Activated CD4-positive, alpha-beta memory T cell treated with anti-CD3 and anti-CD28 coated beads, Interleukin-2, amount 10 ng/mL, durations not matched to agents 7 days and 5 days (primary cell): ENCODE measurements at regions not wholly inside any gene's neighbourhood (a gene's known extent, or its start where the extent isn't known, plus 50 kb on each side); places are given as distances from the start of the nearest gene placed in this dataset.

Experiments
- CTCF ChIA-PET: fragments of 350-600 bp; sonication (Branson Sonifier 250); formaldehyde crosslinking; loops from one replicate; lab custom pipeline; 2021; ENCODE audit warnings: antibody characterized with exemption, inconsistent platforms; lab: Charles Lee
- POLR2A ChIA-PET: fragments of 350-600 bp; sonication (Branson Sonifier 250); formaldehyde crosslinking; loops from one replicate; lab custom pipeline; 2021; ENCODE audit warnings: antibody characterized with exemption; lab: Charles Lee
- DNase-seq: peaks from one replicate; pipeline ENCODE4 v3.0.0-alpha.2; 2020
- H3K27ac Mint-ChIP-seq: one replicate; pipeline ENCODE4 v1.8.0; 2021; ENCODE audit warnings: mild to moderate bottlenecking, mixed read lengths
- H3K27me3 Mint-ChIP-seq: one replicate; pipeline ENCODE4 v1.8.0; 2021; ENCODE audit warnings: mixed read lengths
- H3K36me3 Mint-ChIP-seq: one replicate; pipeline ENCODE4 v1.8.0; 2021; ENCODE audit warnings: low read depth, mixed read lengths
- H3K4me1 Mint-ChIP-seq: one replicate; pipeline ENCODE4 v1.8.0; 2021; ENCODE audit warnings: mixed read lengths
- H3K4me3 Mint-ChIP-seq: one replicate; pipeline ENCODE4 v1.8.0; 2021; ENCODE audit warnings: mild to moderate bottlenecking, mixed read lengths
- H3K9me3 Mint-ChIP-seq: one replicate; pipeline ENCODE4 v1.8.0; 2021; ENCODE audit warnings: mixed read lengths

GRCh38 chr6:126907996-126908395 is 210.5 kb upstream of the RSPO3 start:
- DNase-seq, result no peak
- ChIA-PET CTCF (no interaction called here), POLR2A (no interaction called here)
- H3K9me3 Mint-ChIP-seq, result no peaks in the 10 kb centered on the region
- H3K27me3 Mint-ChIP-seq, result no peaks in the 10 kb centered on the region
- H3K4me1 Mint-ChIP-seq, result no peaks in the 10 kb centered on the region
- H3K36me3 Mint-ChIP-seq, result no peaks in the 10 kb centered on the region
- no peak overlapping the region for H3K27ac Mint-ChIP-seq
- H3K4me3 Mint-ChIP-seq, result no peak overlapping the region

- Mint-ChIP-seq H3K4me3 (no peak overlapping the region), H3K27me3 (no peaks in the 10 kb centered on the region), H3K36me3 (no peaks in the 10 kb centered on the region), H3K4me1 (no peaks in the 10 kb centered on the region), H3K27ac (no peak overlapping the region), H3K9me3 (no peaks in the 10 kb centered on the region)
- CTCF ChIA-PET, result no interaction called here
- POLR2A ChIA-PET, result no interaction called here
- no peak for DNase-seq
These were observed 209.0 kb upstream of the RSPO3 start for GRCh38 chr6:126909493-126909892.

GRCh38 chr6:126913651-126914050 is 204.8 kb upstream of the RSPO3 start:
- POLR2A ChIA-PET, result no interaction called here
- no peaks in the 10 kb centered on the region for H3K4me1 Mint-ChIP-seq
- no peaks in the 10 kb centered on the region for H3K36me3 Mint-ChIP-seq
- H3K27ac Mint-ChIP-seq, result no peak overlapping the region
- no peak overlapping the region for H3K4me3 Mint-ChIP-seq
- CTCF ChIA-PET, result no interaction called here
- H3K9me3 Mint-ChIP-seq, result no peaks in the 10 kb centered on the region
- no peak for DNase-seq
- H3K27me3 Mint-ChIP-seq, result no peaks in the 10 kb centered on the region

GRCh38 chr6:126914172-126914571 is 204.3 kb upstream of the RSPO3 start:
- no peak for DNase-seq
- CTCF ChIA-PET, result no interaction called here
- H3K9me3 Mint-ChIP-seq, result no peaks in the 10 kb centered on the region

DNA sequence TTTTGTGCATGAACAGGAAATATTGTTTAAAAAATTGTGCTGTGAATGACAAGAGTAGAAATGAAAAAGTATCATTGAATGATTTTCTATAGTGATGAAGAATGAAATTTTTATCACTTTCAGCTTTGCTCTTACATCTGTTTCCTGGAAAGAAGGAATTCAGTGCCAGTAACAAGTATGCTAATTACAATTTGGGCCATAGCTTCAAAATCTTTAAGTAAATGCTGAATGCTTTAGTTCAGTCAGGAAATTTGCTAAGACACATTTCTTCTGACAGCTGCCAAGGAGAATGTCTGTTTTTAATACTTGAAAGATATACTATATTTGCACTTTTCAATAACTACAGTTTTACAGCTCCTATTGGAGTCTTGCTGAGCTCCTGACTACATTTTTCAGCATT is 203.7 kb upstream of the RSPO3 start:
- Mint-ChIP-seq H3K27ac (no peak overlapping the region), H3K4me1 (no peaks in the 10 kb centered on the region), H3K9me3 (no peaks in the 10 kb centered on the region), H3K36me3 (no peaks in the 10 kb centered on the region), H3K4me3 (no peak overlapping the region), H3K27me3 (no peaks in the 10 kb centered on the region)
- POLR2A ChIA-PET, result no interaction called here
- no peak for DNase-seq
- CTCF ChIA-PET, result no interaction called here

More at GRCh38 chr6:126914172-126914571, 204.3 kb upstream of the RSPO3 start:
- Mint-ChIP-seq H3K36me3 (no peaks in the 10 kb centered on the region), H3K27ac (no peak overlapping the region), H3K4me1 (no peaks in the 10 kb centered on the region), H3K4me3 (no peak overlapping the region), H3K27me3 (no peaks in the 10 kb centered on the region)
- POLR2A ChIA-PET, result no interaction called here

GRCh38 chr6:126919947-126920346 is 198.5 kb upstream of the RSPO3 start:
- no peaks in the 10 kb centered on the region for H3K27me3 Mint-ChIP-seq
- CTCF ChIA-PET, result no interaction called here
- no peak overlapping the region for H3K4me3 Mint-ChIP-seq
- no peaks in the 10 kb centered on the region for H3K4me1 Mint-ChIP-seq
- POLR2A ChIA-PET, result no interaction called here
- H3K36me3 Mint-ChIP-seq, result no peaks in the 10 kb centered on the region
- no peaks in the 10 kb centered on the region for H3K9me3 Mint-ChIP-seq
- no peak overlapping the region for H3K27ac Mint-ChIP-seq
- no peak for DNase-seq

- Mint-ChIP-seq H3K4me3 (no peak overlapping the region), H3K36me3 (no peaks in the 10 kb centered on the region), H3K27me3 (no peaks in the 10 kb centered on the region), H3K9me3 (no peaks in the 10 kb centered on the region), H3K4me1 (no peaks in the 10 kb centered on the region), H3K27ac (no peak overlapping the region)
- DNase-seq, result no peak
- ChIA-PET POLR2A (no interaction called here), CTCF (no interaction called here)
These were observed 194.7 kb upstream of the RSPO3 start for GRCh38 chr6:126923807-126924206.

- no peaks in the 10 kb centered on the region for H3K27me3 Mint-ChIP-seq
- no peaks in the 10 kb centered on the region for H3K4me1 Mint-ChIP-seq
- no peaks in the 10 kb centered on the region for H3K9me3 Mint-ChIP-seq
- ChIA-PET CTCF (no interaction called here), POLR2A (no interaction called here)
- H3K27ac Mint-ChIP-seq, result no peak overlapping the region
- no peak for DNase-seq
- no peak overlapping the region for H3K4me3 Mint-ChIP-seq
- H3K36me3 Mint-ChIP-seq, result no peaks in the 10 kb centered on the region
These were observed 191.5 kb upstream of the RSPO3 start for GRCh38 chr6:126926926-126927325.

DNA sequence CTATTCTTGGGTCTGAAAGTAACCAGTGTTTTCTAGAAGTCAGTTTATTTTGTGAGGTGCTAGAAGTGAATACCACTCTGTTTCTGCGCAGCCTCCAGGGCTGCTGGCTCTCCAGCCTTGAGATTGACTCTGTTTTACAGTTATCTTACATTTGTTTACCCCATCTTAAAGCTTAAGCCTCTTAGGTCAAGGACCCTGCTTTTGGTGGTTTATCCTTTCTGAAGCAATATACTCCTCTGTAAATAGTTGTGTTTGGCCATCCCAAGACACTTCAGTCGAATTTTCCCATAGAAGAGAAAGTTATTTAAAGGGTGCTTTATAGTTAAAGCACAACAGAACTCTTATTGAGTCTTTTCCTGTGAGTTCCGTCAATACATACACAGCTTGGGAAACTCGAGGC is 190.6 kb upstream of the RSPO3 start:
- no peak overlapping the region for H3K27ac Mint-ChIP-seq
- H3K27me3 Mint-ChIP-seq, result no peaks in the 10 kb centered on the region
- no peak overlapping the region for H3K4me3 Mint-ChIP-seq
- no peaks in the 10 kb centered on the region for H3K4me1 Mint-ChIP-seq
- DNase-seq, result no peak
- no peaks in the 10 kb centered on the region for H3K9me3 Mint-ChIP-seq
- CTCF ChIA-PET, result no interaction called here
- POLR2A ChIA-PET, result no interaction called here
- H3K36me3 Mint-ChIP-seq, result no peaks in the 10 kb centered on the region

GRCh38 chr6:126937426-126937825 is 181.0 kb upstream of the RSPO3 start:
- POLR2A ChIA-PET, result no interaction called here
- CTCF ChIA-PET, result no interaction called here
- H3K27ac Mint-ChIP-seq, result no peak overlapping the region
- no peak overlapping the region for H3K4me3 Mint-ChIP-seq
- DNase-seq, result no peak
- no peaks in the 10 kb centered on the region for H3K27me3 Mint-ChIP-seq
- H3K36me3 Mint-ChIP-seq, result no peaks in the 10 kb centered on the region
- H3K9me3 Mint-ChIP-seq, result no peaks in the 10 kb centered on the region
- H3K4me1 Mint-ChIP-seq, result no peaks in the 10 kb centered on the region

DNA sequence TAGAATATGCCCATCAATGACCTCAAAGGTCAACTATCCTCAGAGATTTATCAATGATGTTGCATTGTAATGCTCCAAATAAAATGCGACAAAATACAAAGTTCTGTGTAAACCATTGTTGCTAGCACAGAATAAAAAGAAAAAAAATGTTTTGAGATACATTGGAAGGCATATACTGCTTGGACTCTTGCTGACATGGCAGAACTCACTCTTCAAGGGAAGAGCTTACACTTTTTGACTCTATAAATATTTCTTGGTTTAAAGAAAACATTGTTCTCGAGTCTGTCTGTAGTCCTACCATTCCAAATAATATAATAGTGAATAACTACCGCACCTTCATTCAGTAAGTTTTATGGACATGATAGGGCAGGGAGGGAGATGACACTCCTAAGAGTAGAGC is 178.7 kb upstream of the RSPO3 start:
- H3K27me3 Mint-ChIP-seq, result no peaks in the 10 kb centered on the region
- CTCF ChIA-PET, result no interaction called here
- H3K27ac Mint-ChIP-seq, result no peak overlapping the region
- no peaks in the 10 kb centered on the region for H3K36me3 Mint-ChIP-seq
- H3K9me3 Mint-ChIP-seq, result no peaks in the 10 kb centered on the region
- POLR2A ChIA-PET, result no interaction called here
- H3K4me3 Mint-ChIP-seq, result no peak overlapping the region
- no peak for DNase-seq
- no peaks in the 10 kb centered on the region for H3K4me1 Mint-ChIP-seq

- H3K4me3 Mint-ChIP-seq, result no peak overlapping the region
- CTCF ChIA-PET, result no interaction called here
- no peaks in the 10 kb centered on the region for H3K4me1 Mint-ChIP-seq
- POLR2A ChIA-PET, result no interaction called here
- H3K27me3 Mint-ChIP-seq, result no peaks in the 10 kb centered on the region
- no peaks in the 10 kb centered on the region for H3K36me3 Mint-ChIP-seq
- no peak overlapping the region for H3K27ac Mint-ChIP-seq
- no peaks in the 10 kb centered on the region for H3K9me3 Mint-ChIP-seq
- DNase-seq, result no peak
These were observed 176.7 kb upstream of the RSPO3 start for GRCh38 chr6:126941751-126942150.

DNA sequence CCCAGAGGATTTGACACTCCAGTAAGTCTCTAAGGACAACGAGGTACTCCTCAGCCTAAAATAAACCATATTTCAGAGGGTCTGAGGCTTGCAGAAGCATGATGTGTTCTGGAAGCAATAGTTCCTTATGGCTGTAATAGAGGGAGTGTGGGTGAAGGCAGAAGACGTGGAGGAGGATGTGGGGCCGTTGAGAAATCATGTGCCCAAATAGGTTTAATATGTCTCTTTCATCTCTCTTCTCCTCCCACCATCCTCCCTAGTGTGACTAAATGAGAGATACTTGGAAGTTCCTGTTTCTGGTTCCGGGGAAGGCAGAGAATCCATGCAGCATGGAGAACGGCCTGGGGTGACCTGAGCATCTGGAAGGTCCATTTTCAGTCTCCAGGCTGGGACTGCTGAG is 174.0 kb upstream of the RSPO3 start:
- no peak overlapping the region for H3K27ac Mint-ChIP-seq
- H3K4me1 Mint-ChIP-seq, result no peaks in the 10 kb centered on the region
- no peak overlapping the region for H3K4me3 Mint-ChIP-seq
- ChIA-PET CTCF (interaction anchor here (0.7 kb wide), 1 partner anchor 60 kb away, joined by 5 read pairs; no protein-coding TSS in a partner anchor), POLR2A (no interaction called here)
- no peaks in the 10 kb centered on the region for H3K9me3 Mint-ChIP-seq
- no peaks in the 10 kb centered on the region for H3K36me3 Mint-ChIP-seq
- H3K27me3 Mint-ChIP-seq, result no peaks in the 10 kb centered on the region
- DNase-seq, result no peak

- ChIA-PET CTCF (no interaction called here), POLR2A (no interaction called here)
- Mint-ChIP-seq H3K4me3 (no peak overlapping the region), H3K27me3 (no peaks in the 10 kb centered on the region), H3K36me3 (no peaks in the 10 kb centered on the region), H3K4me1 (no peaks in the 10 kb centered on the region), H3K9me3 (no peaks in the 10 kb centered on the region), H3K27ac (no peak overlapping the region)
- DNase-seq, result no peak
These were observed 173.3 kb upstream of the RSPO3 start for GRCh38 chr6:126945150-126945685.
